Renal cortical epithelial cell (primary cell): ENCODE measurements at regions not wholly inside any gene's neighbourhood (a gene's known extent, or its start where the extent isn't known, plus 50 kb on each side); places are given as distances from the start of the nearest gene placed in this dataset.
A peak's percentile ranks its signal among the peaks of the same experiment; 100 is the strongest.

Source experiments
- DNase-seq: peaks from one replicate; pipeline ENCODE4 v3.0.0-alpha.2; 2011; ENCODE audit warnings: low read depth

DNA sequence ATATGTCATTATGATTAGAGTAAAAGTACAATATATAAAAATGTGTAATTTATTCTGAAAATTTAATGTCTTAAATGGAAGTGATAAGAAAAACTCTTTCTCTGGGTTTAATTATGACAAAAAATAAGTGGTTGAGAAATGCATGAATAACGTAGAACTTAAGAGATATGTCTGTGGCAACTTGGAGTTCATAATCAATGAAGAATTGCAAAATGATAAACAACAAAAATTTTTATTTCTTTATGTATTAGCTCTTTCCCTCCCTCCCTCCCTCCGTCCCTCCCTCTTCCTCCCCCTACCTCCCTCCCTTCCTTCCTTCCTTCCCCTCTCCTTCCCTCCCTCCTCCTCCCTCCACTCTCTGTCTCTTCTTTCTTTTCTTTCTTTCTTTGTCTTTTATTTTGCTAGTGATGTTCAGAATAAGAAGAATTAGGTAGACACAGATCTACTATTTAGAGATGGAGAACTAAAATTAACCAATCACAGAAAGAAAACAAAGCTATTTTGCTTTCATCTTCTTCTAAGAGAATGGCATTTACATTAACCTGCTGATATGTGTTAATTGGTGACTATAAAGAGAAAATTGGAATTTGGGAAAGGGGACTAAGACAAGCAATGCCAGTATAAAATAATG is 96.3 kb upstream of the PDC start:
- no peak for DNase-seq

DNA sequence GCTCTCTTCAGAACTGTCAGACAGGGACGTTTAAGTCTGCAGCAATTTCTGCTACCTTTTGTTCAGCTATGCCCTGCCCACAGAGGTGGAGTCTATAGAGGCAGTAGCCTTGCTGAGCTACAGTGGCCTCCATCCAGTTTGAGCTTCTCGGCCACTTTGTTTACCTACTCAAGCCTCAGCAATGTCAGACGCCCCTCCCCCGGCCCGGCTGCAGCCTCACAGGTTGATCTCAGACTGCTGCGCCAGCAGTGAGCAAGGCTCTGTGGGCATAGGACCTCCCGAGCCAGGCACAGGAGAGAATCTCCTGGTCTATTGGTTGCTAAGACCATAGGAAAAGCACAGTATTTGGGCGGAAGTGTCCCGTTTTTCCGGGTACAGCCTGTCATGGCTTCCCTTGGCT is 89.9 kb upstream of the PDC start:
- DNase-seq: no peak

GRCh38 chr1:186541003-186541402 is 80.1 kb upstream of the PDC start:
- no peak for DNase-seq

- DNase-seq: no peak
Measured at GRCh38 chr1:186540521-186540920, 79.6 kb upstream of the PDC start.

GRCh38 chr1:186536273-186536890 is 75.5 kb upstream of the PDC start:
- DNase-seq: no peak

- peak; percentile 83 for DNase-seq
Measured at GRCh38 chr1:186535388-186536133, 74.6 kb upstream of the PDC start.

- DNase-seq: no peak
Measured at GRCh38 chr1:186534401-186534800, 73.5 kb upstream of the PDC start.

GRCh38 chr1:186532466-186532865 is 71.6 kb upstream of the PDC start:
- no peak for DNase-seq

GRCh38 chr1:186531561-186532165 is 70.7 kb upstream of the PDC start:
- no peak for DNase-seq

- no peak for DNase-seq
Measured at GRCh38 chr1:186530109-186530508, 69.2 kb upstream of the PDC start.

DNA sequence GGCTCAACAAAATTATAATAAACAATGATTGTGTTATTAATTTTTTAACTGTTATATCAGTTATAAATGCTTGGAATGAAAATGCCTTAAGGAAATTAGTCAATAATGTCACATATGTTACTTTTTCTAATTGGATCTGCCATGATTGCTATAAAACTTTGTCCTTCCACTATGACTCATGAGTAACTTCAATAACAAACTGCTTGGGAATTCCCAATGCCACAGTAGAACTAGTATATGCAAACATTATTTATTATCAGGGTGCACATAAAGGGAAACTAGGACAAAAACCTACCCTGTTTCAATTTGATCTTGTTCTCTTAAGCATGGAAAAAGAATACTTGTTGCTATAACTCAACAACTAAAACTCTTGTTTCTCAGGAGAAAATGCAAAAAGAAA is 59.1 kb upstream of the PDC start:
- DNase-seq: peak; percentile 57

DNA sequence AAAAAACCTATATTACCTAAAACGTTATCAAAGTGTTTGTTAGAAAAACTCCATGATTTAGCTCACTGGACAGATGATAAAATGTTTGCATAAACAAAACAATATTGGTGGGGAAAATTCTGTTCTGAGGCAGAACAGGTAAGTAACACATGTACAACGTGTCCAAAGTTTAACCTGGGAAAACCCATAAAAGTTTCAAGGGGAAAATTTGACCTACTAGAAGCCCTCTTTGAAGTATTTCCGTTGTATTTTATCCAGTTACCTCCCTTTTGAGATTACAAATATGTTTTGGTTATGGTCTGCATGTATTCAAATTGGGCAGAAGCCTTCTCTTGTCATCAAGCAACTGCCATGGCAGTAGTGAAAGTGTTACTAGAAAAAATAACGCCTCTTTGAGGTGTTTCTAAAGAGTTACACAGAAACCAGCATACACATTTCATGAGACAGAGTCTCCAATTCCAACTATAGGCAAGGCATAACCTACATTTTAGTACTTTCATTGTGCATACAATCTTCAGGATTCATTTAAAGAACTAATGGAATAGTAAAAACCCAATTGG is 58.0 kb upstream of the PDC start:
- DNase-seq: no peak

- peak; percentile 74 for DNase-seq
Measured at GRCh38 chr1:186518395-186518794, 57.5 kb upstream of the PDC start.

DNA sequence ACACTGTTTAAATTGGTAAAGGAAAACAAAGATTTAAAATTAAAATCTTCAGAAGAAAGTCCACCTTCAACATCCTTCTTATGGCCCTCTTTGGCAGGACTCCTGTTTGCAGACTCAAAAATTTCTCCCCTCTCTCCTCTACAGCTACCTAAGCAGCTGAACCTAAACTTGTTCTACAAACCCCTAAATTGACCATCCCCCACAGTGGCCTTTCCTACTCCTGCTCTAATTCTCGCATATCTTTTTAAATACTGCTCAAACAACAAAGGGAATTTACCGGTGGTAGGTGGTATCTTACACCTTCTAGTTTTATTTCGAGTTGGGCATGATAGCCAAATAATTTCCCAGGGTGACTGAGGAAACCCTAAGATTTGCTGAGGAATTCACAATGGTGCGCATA is 53.5 kb upstream of the PDC start:
- DNase-seq: no peak

DNA sequence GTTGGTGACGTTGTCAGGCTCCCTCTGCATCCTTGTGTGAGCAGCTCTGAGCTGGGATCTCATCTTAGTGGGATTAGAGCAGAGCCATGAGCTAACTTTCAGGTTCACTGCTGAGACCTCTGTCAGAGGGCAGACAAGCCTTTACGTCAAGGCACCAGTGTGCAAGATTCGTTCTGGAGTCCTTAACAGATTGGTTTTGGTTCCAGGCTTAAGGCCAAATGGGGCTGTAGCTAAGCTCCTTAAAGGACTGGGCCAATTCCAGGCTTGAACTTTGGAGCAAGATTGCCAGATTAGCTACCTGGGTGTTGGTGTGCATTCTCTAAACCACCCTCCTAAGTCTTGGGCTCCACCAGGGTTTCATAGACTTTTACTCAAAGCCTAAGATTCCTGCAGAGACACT is 52.6 kb upstream of the PDC start:
- DNase-seq: no peak

DNA sequence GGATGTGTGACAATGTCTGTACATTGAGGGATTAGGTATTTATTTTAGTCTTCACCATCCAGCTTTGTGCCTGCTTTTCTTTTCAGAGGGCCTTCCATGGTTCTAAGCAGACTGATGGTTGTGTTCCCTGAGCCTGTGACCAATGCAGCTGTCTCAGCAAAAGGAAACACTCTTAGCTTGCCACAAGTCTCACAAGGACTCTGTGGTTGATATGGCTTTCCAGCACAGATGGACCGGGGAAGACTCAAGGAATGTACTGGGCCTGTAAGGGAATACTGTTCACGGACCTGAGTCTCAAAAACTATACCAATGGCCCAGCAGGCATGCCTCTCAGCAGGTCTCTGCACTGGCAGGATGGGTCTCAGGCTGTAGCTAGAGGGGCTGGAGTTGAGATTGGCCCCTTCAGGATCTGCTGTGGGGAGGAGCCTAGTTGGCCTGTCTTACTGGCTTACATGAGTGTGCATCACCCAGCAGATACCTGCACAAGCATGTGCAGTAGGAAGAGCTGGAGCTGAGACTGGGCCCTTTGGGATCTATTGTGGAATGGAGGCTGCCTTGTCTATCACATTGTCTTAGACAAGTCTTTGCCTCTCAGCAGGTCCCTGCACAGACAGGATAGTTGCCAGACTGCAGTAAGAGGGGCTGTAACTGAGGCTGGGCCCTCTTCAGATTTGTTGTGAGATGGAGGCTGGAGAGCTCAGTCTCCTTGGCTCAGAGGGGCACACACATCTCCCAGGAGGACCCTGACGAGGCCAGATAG is 52.0 kb upstream of the PDC start:
- DNase-seq: no peak

GRCh38 chr1:186511761-186512637 is 51.1 kb upstream of the PDC start:
- DNase-seq: peak; percentile 27
